Endothelial cell of umbilical vein (primary cell): ENCODE measurements at regions not wholly inside any gene's neighbourhood (a gene's known extent, or its start where the extent isn't known, plus 50 kb on each side); places are given as distances from the start of the nearest gene placed in this dataset.

Source experiments
- POLR2A ChIP-seq: IDR thresholded peaks from 2 replicates; pipeline ENCODE4 v1.6.1; 2012; ENCODE audit warnings: low read depth, mild to moderate bottlenecking, control low read depth, low read length
- TF ChIP-seq, protein P1 (sequence below), 2 donors: IDR thresholded peaks; 1 replicate in 1 of 2; 2 replicates in 1 of 2; pipeline ENCODE4 v1.5.1; 2011; ENCODE audit warnings: low read length in 2 of 2, mild to moderate bottlenecking in 2 of 2, moderate library complexity in 2 of 2, control low read depth in 1 of 2, inconsistent platforms in 1 of 2, low read depth in 1 of 2; ENCODE audit not compliant: insufficient read depth in 1 of 2; ENCODE audit errors: extremely low read depth in 1 of 2

DNA sequence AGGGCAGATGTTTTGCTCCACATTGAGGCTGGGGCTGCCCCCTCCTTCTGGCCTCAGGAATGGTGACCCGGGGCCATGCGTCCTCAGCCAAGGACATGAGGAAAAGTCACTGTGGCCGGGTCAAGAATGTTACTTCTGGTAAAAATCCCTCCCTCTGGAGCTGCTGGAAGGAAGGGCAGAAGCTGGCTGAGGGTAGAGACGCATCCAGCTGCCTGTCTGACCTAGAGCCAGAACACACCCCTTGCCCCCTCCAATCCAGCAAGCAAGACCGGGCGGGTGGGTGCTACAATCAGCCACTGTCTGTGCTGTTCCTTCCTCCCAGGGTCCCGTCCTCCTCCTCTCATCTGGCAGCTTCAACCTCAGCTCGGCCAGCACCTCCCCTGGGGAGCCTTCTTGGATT is 59.0 kb downstream of the PTPRS start:
- TF ChIP-seq, protein P1, sequence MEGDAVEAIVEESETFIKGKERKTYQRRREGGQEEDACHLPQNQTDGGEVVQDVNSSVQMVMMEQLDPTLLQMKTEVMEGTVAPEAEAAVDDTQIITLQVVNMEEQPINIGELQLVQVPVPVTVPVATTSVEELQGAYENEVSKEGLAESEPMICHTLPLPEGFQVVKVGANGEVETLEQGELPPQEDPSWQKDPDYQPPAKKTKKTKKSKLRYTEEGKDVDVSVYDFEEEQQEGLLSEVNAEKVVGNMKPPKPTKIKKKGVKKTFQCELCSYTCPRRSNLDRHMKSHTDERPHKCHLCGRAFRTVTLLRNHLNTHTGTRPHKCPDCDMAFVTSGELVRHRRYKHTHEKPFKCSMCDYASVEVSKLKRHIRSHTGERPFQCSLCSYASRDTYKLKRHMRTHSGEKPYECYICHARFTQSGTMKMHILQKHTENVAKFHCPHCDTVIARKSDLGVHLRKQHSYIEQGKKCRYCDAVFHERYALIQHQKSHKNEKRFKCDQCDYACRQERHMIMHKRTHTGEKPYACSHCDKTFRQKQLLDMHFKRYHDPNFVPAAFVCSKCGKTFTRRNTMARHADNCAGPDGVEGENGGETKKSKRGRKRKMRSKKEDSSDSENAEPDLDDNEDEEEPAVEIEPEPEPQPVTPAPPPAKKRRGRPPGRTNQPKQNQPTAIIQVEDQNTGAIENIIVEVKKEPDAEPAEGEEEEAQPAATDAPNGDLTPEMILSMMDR (IDR thresholded peaks at IDR 0.05; ENCODE audit: extremely low read depth in 1 of 2, insufficient read depth in 1 of 2, low read depth in 1 of 2, low read length in 2 of 2), result no peak
- TF ChIP-seq POLR2A, result no peak
